Parathyroid adenoma (tissue), 2 donors: ENCODE measurements at regions not wholly inside any gene's neighbourhood (a gene's known extent, or its start where the extent isn't known, plus 50 kb on each side); places are given as distances from the start of the nearest gene placed in this dataset.

Experiments
- H2AFZ ChIP-seq: fragments of 300-600 bp; sonication (generic); one replicate; pipeline ENCODE4 v1.7.0; 2017; ENCODE audit warnings: antibody characterized with exemption, mild to moderate bottlenecking
- H3K27ac ChIP-seq: fragments of 300-600 bp; sonication (generic); one replicate; pipeline ENCODE4 v1.7.0; 2017
- H3K27me3 ChIP-seq: fragments of 300-600 bp; sonication (generic); one replicate; pipeline ENCODE4 v1.7.0; 2017; ENCODE audit warnings: low read length; ENCODE audit not compliant: control insufficient read depth, insufficient read depth
- H3K36me3 ChIP-seq: fragments of 300-600 bp; sonication (generic); one replicate; pipeline ENCODE4 v1.7.0; 2017; ENCODE audit warnings: low read length; ENCODE audit not compliant: control insufficient read depth, insufficient read depth
- H3K4me1 ChIP-seq: fragments of 300-600 bp; sonication (generic); one replicate; pipeline ENCODE4 v1.7.0; 2017; ENCODE audit warnings: control low read depth
- H3K4me2 ChIP-seq: fragments of 300-600 bp; sonication (generic); one replicate; pipeline ENCODE4 v1.7.0; 2017; ENCODE audit warnings: low read length
- H3K4me3 ChIP-seq: fragments of 300-600 bp; sonication (generic); one replicate; pipeline ENCODE4 v1.7.0; 2017; ENCODE audit warnings: low read depth, low read length
- H3K79me2 ChIP-seq: fragments of 300-600 bp; sonication (generic); one replicate; pipeline ENCODE4 v1.7.0; 2017; ENCODE audit warnings: control low read depth
- H3K9ac ChIP-seq: fragments of 300-600 bp; sonication (generic); one replicate; pipeline ENCODE4 v1.7.0; 2017; ENCODE audit warnings: mild to moderate bottlenecking
- H3K9me3 ChIP-seq: fragments of 300-600 bp; sonication (generic); one replicate; pipeline ENCODE4 v1.7.0; 2017; ENCODE audit warnings: low read length; ENCODE audit not compliant: control insufficient read depth
- TF ChIP-seq, protein P1 (sequence below): fragments of 300-600 bp; sonication (generic); IDR thresholded peaks from one replicate; pipeline ENCODE4 v1.7.0; 2017; ENCODE audit warnings: antibody characterized with exemption, mild to moderate bottlenecking
- donor health status: primary hyperparathyroidism.

DNA sequence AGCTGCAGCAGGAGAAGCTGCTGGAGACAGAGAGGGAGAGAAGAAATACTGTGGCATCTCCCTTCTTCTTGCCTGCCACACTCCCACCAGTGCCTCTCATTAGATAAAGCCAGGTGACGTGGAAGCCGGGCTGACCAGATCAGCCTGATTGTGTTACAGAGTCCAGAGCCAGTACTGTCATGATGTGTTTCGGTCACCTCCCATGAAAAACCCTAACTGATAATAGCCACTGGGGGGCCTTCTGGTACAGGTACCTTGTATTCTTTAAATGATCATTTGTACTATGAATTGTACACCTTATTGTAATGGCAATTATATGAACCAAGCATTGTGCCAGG lies 125.8 kb upstream of the TMEM108 start:
- Histone ChIP-seq H3K9ac (no peak overlapping the region), H3K9me3 (no peaks in the 10 kb centered on the region), H3K4me3 (no peak overlapping the region), H3K4me1 (no peaks in the 10 kb centered on the region), H3K27ac (no peak overlapping the region), H3K27me3 (no peaks in the 10 kb centered on the region), H3K79me2 (no peaks in the 10 kb centered on the region), H3K4me2 (no peak overlapping the region), H2AFZ (no peak overlapping the region), H3K36me3 (no peaks in the 10 kb centered on the region)
- TF ChIP-seq, protein P1, sequence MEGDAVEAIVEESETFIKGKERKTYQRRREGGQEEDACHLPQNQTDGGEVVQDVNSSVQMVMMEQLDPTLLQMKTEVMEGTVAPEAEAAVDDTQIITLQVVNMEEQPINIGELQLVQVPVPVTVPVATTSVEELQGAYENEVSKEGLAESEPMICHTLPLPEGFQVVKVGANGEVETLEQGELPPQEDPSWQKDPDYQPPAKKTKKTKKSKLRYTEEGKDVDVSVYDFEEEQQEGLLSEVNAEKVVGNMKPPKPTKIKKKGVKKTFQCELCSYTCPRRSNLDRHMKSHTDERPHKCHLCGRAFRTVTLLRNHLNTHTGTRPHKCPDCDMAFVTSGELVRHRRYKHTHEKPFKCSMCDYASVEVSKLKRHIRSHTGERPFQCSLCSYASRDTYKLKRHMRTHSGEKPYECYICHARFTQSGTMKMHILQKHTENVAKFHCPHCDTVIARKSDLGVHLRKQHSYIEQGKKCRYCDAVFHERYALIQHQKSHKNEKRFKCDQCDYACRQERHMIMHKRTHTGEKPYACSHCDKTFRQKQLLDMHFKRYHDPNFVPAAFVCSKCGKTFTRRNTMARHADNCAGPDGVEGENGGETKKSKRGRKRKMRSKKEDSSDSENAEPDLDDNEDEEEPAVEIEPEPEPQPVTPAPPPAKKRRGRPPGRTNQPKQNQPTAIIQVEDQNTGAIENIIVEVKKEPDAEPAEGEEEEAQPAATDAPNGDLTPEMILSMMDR: no peak

DNA sequence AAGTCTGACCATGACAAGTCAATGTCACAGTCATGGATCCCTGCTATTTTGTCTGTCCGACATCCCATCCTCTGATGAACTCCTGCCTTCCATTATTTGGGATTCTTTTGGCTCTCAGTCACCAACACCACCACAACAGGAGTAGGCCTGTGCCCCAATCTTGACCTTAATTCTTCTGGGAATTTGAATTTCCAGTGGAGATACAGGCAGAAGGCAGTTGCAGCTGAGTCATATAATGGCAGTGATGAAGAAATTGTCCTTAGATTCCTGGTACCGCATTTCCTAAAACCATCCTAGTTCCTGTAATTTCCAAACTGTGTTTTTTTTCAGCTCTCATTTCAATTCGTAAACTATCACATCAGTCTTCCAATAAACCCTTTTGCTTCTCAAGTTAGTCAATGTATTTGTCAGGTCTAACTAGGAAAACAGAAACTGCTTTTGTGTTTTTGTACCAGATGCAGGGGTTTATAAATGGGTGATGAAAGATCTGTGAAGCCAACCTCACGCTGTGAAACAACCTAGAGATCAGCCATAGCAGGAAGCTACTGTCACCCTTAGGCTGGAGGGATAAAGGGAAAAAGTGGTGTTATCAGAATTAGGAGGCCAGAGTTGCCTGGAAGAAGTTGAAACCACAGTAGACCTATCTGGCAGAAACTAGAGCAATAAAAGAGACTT lies 126.3 kb upstream of the TMEM108 start:
- no peak overlapping the region for H3K27ac ChIP-seq
- H3K27me3 ChIP-seq: no peaks in the 10 kb centered on the region
- H3K79me2 ChIP-seq: no peaks in the 10 kb centered on the region
- TF ChIP-seq, protein P1: no peak
- no peaks in the 10 kb centered on the region for H3K36me3 ChIP-seq
- no peak overlapping the region for H3K4me2 ChIP-seq
- no peaks in the 10 kb centered on the region for H3K4me1 ChIP-seq
- H3K9ac ChIP-seq: no peak overlapping the region
- no peak overlapping the region for H3K4me3 ChIP-seq
- H2AFZ ChIP-seq: no peak overlapping the region
- no peaks in the 10 kb centered on the region for H3K9me3 ChIP-seq

DNA sequence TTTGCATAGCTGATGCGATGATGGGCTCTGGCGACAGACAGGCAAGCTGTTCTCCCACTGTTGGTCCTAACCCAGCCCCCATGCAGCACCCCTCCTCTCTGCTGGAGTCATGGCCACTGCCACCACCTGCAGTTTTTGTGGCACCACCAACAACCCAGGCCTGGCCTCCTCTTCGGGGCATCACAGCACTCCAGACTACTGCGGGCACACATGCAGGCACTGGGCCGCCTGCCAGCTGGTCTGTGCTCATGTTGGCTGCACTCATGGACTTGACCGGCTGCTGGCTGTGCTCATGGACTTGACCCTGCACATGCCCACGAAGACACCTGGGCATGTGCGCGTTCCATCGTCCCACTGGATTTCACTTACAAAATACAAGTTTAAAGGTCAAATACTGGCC lies 130.9 kb upstream of the TMEM108 start:
- H3K27ac ChIP-seq: no peak overlapping the region
- H3K4me1 ChIP-seq: no peaks in the 10 kb centered on the region
- TF ChIP-seq, protein P1: no peak
- no peaks in the 10 kb centered on the region for H3K9me3 ChIP-seq
- no peak overlapping the region for H3K4me2 ChIP-seq
- no peaks in the 10 kb centered on the region for H3K79me2 ChIP-seq
- H3K27me3 ChIP-seq: no peaks in the 10 kb centered on the region
- no peak overlapping the region for H3K4me3 ChIP-seq
- H3K36me3 ChIP-seq: no peaks in the 10 kb centered on the region
- H2AFZ ChIP-seq: no peak overlapping the region
- H3K9ac ChIP-seq: no peak overlapping the region

DNA sequence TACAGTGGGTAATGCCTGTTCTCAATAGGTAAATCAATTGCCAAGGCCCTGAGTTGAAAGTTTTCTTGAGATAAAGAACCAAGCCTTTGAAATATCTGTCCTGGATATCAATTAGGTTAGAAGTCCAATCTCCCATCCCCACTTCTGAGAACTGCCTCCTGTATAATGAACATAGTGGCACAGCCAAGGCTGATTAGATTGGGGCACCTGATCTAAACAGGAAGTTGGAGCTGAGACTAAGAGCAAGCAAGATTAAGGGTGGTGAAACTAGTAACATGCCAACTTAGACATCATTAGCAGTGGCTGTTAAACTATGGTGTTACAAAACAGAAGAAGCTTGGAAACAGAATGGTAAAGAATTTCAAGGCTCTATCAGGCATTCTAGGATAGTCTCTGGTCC lies 137.7 kb upstream of the TMEM108 start:
- Histone ChIP-seq H3K4me3 (no peak overlapping the region), H3K79me2 (no peaks in the 10 kb centered on the region), H3K9ac (no peak overlapping the region), H2AFZ (no peak overlapping the region), H3K9me3 (no peaks in the 10 kb centered on the region), H3K27me3 (no peaks in the 10 kb centered on the region), H3K4me1 (no peaks in the 10 kb centered on the region), H3K27ac (no peak overlapping the region), H3K36me3 (no peaks in the 10 kb centered on the region), H3K4me2 (no peak overlapping the region)
- TF ChIP-seq, protein P1: no peak

GRCh38 chr3:132898141-132898540 lies 140.1 kb upstream of the TMEM108 start:
- no peaks in the 10 kb centered on the region for H3K4me1 ChIP-seq
- no peak overlapping the region for H3K27ac ChIP-seq
- no peaks in the 10 kb centered on the region for H3K9me3 ChIP-seq
- TF ChIP-seq, protein P1: no peak
- H3K27me3 ChIP-seq: no peaks in the 10 kb centered on the region
- H2AFZ ChIP-seq: no peak overlapping the region
- no peak overlapping the region for H3K9ac ChIP-seq
- H3K36me3 ChIP-seq: no peaks in the 10 kb centered on the region
- H3K4me2 ChIP-seq: no peak overlapping the region
- H3K79me2 ChIP-seq: no peaks in the 10 kb centered on the region
- H3K4me3 ChIP-seq: no peak overlapping the region
